ENCODE measurements at regions not wholly inside any gene's neighbourhood (a gene's known extent, or its start where the extent isn't known, plus 50 kb on each side); places are given as distances from the start of the nearest gene placed in this dataset.

- no peak for DNase-seq
These were observed 125.2 kb upstream of the PIK3C3 start for GRCh38 chr18:41829647-41830516.

GRCh38 chr18:41828137-41828536 is 126.9 kb upstream of the PIK3C3 start:
- DNase-seq, result no peak

GRCh38 chr18:41820784-41821183 is 134.2 kb upstream of the PIK3C3 start:
- no peak for DNase-seq

- DNase-seq, result no peak
These were observed 136.4 kb upstream of the PIK3C3 start for GRCh38 chr18:41818381-41819355.

- DNase-seq, result no peak
These were observed 140.4 kb upstream of the PIK3C3 start for GRCh38 chr18:41814651-41815050.

GRCh38 chr18:41809652-41810051 is 145.4 kb upstream of the PIK3C3 start:
- no peak for DNase-seq

GRCh38 chr18:41805341-41805740 is 149.7 kb upstream of the PIK3C3 start:
- DNase-seq, result no peak

- no peak for DNase-seq
These were observed 156.2 kb upstream of the PIK3C3 start for GRCh38 chr18:41798879-41799278.

GRCh38 chr18:41790687-41791086 is 164.3 kb upstream of the PIK3C3 start:
- DNase-seq, result no peak

GRCh38 chr18:41789001-41789400 is 166.0 kb upstream of the PIK3C3 start:
- no peak for DNase-seq

- DNase-seq, result no peak
These were observed 171.2 kb upstream of the PIK3C3 start for GRCh38 chr18:41783879-41784278.

GRCh38 chr18:41783065-41783818 is 171.8 kb upstream of the PIK3C3 start:
- DNase-seq, result no peak

- DNase-seq, result no peak
These were observed 183.1 kb upstream of the PIK3C3 start for GRCh38 chr18:41771973-41772372.

GRCh38 chr18:41769265-41769664 is 185.8 kb upstream of the PIK3C3 start:
- DNase-seq, result no peak

GRCh38 chr18:41768467-41768866 is 186.6 kb upstream of the PIK3C3 start:
- DNase-seq, result no peak

GRCh38 chr18:41767960-41768359 is 187.1 kb upstream of the PIK3C3 start:
- DNase-seq, result peak; percentile 7 to 26

- DNase-seq, result no peak
These were observed 189.6 kb upstream of the PIK3C3 start for GRCh38 chr18:41765460-41765859.

- DNase-seq, result no peak
These were observed 191.7 kb upstream of the PIK3C3 start for GRCh38 chr18:41763361-41763760.

GRCh38 chr18:41761333-41762018 is 193.6 kb upstream of the PIK3C3 start:
- no peak for DNase-seq

- DNase-seq, result no peak
These were observed 196.5 kb upstream of the PIK3C3 start for GRCh38 chr18:41758534-41758933.

- DNase-seq, result no peak
These were observed 198.9 kb upstream of the PIK3C3 start for GRCh38 chr18:41756141-41756540.

- peak; percentile 2 to 6 for DNase-seq
These were observed 200.7 kb upstream of the PIK3C3 start for GRCh38 chr18:41754332-41754731.
